H9 (cell line): ENCODE measurements at regions not wholly inside any gene's neighbourhood (a gene's known extent, or its start where the extent isn't known, plus 50 kb on each side); places are given as distances from the start of the nearest gene placed in this dataset.

ENCODE experiments used
- DNase-seq: peaks from one replicate; pipeline ENCODE4 v3.0.0-alpha.2; 2017
- H2AFZ ChIP-seq: one replicate; pipeline ENCODE4 v1.6.1; 2013; ENCODE audit warnings: mild to moderate bottlenecking, low read length, control low read depth, moderate library complexity
- H2AK5ac ChIP-seq: 2 replicates; pipeline ENCODE4 v1.6.1; 2013; ENCODE audit warnings: low read length, control low read depth, mixed read lengths; ENCODE audit not compliant: insufficient read length
- H2BK120ac ChIP-seq: one replicate; pipeline ENCODE4 v1.6.1; 2013; ENCODE audit warnings: low read depth, mild to moderate bottlenecking, low read length, control low read depth, inconsistent platforms; ENCODE audit not compliant: poor library complexity, severe bottlenecking
- H2BK12ac ChIP-seq: 2 replicates; pipeline ENCODE4 v1.6.1; 2013; ENCODE audit warnings: low read length, control low read depth, mixed read lengths, low read depth; ENCODE audit not compliant: insufficient read length
- H2BK15ac ChIP-seq: 2 replicates; pipeline ENCODE4 v1.6.1; 2013; ENCODE audit warnings: low read depth, low read length, control low read depth
- H2BK20ac ChIP-seq: one replicate; pipeline ENCODE4 v1.6.1; 2013; ENCODE audit warnings: low read depth, mild to moderate bottlenecking, low read length, control low read depth, inconsistent platforms; ENCODE audit not compliant: poor library complexity, severe bottlenecking
- H2BK5ac ChIP-seq: 2 replicates; pipeline ENCODE4 v1.6.1; 2013; ENCODE audit warnings: low read length, control low read depth, mixed read lengths; ENCODE audit not compliant: insufficient read length
- H3K14ac ChIP-seq: 2 replicates; pipeline ENCODE4 v1.6.1; 2013; ENCODE audit warnings: low read length, control low read depth; ENCODE audit not compliant: insufficient read depth
- H3K18ac ChIP-seq: 2 replicates; pipeline ENCODE4 v1.6.1; 2013; ENCODE audit warnings: low read depth, mild to moderate bottlenecking, mixed read lengths, low read length, control low read depth; ENCODE audit not compliant: insufficient read length
- H3K23ac ChIP-seq: 2 replicates; pipeline ENCODE4 v1.6.1; 2013; ENCODE audit warnings: low read length, control low read depth, mixed read lengths, low read depth; ENCODE audit not compliant: insufficient read length
- H3K23me2 ChIP-seq: 2 replicates; pipeline ENCODE4 v1.6.1; 2013; ENCODE audit warnings: low read depth, mild to moderate bottlenecking, mixed read lengths, low read length, control low read depth; ENCODE audit not compliant: insufficient read length, poor library complexity, severe bottlenecking
- H3K27ac ChIP-seq: 2 replicates; pipeline ENCODE4 v1.5.1; 2013; ENCODE audit warnings: low read length, control low read depth, mixed read lengths, low read depth; ENCODE audit not compliant: insufficient read length
- H3K27me3 ChIP-seq: 2 replicates; pipeline ENCODE4 v1.6.1; 2013; ENCODE audit warnings: low read length, control low read depth, inconsistent platforms; ENCODE audit not compliant: insufficient read depth
- H3K4ac ChIP-seq: 2 replicates; pipeline ENCODE4 v1.6.1; 2013; ENCODE audit warnings: low read depth, mild to moderate bottlenecking, control low read depth, inconsistent platforms, low read length, moderate library complexity
- H3K4me1 ChIP-seq: 2 replicates; pipeline ENCODE4 v1.6.1; 2013; ENCODE audit warnings: low read length, control low read depth, inconsistent platforms; ENCODE audit not compliant: insufficient read depth
- H3K4me2 ChIP-seq: 2 replicates; pipeline ENCODE4 v1.6.1; 2013; ENCODE audit warnings: low read length, control low read depth, mixed read lengths; ENCODE audit not compliant: insufficient read length, insufficient read depth
- H3K56ac ChIP-seq: 2 replicates; pipeline ENCODE4 v1.6.1; 2013; ENCODE audit warnings: low read depth, mild to moderate bottlenecking, mixed read lengths, low read length, control low read depth; ENCODE audit not compliant: insufficient read length
- H3K79me1 ChIP-seq: 2 replicates; pipeline ENCODE4 v1.6.1; 2013; ENCODE audit warnings: low read depth, mild to moderate bottlenecking, moderate library complexity, low read length, control low read depth, inconsistent platforms; ENCODE audit not compliant: insufficient read depth, poor library complexity, severe bottlenecking
- H3K79me2 ChIP-seq: 2 replicates; pipeline ENCODE4 v1.6.1; 2013; ENCODE audit warnings: low read length, control low read depth, inconsistent platforms; ENCODE audit not compliant: insufficient read depth
- H3K9ac ChIP-seq: 2 replicates; pipeline ENCODE4 v1.6.1; 2013; ENCODE audit warnings: low read length, control low read depth, mixed read lengths; ENCODE audit not compliant: insufficient read length; ENCODE audit errors: extremely low read depth
- H3K9me3 ChIP-seq: one replicate; pipeline ENCODE4 v1.6.1; 2013; ENCODE audit warnings: low read depth, low read length, inconsistent platforms; ENCODE audit not compliant: control insufficient read depth
- H3T11ph ChIP-seq: one replicate; pipeline ENCODE4 v1.6.1; 2013; ENCODE audit warnings: mild to moderate bottlenecking, low read length, control low read depth, inconsistent platforms
- H4K20me1 ChIP-seq: one replicate; pipeline ENCODE4 v1.6.1; 2013; ENCODE audit not compliant: control insufficient read depth, insufficient read length, insufficient read depth
- H4K5ac ChIP-seq: 2 replicates; pipeline ENCODE4 v1.6.1; 2013; ENCODE audit warnings: low read depth, mild to moderate bottlenecking, mixed read lengths, low read length, control low read depth; ENCODE audit not compliant: insufficient read length
- H4K8ac ChIP-seq: replicated peaks from 2 replicates; pipeline ENCODE4 v1.6.1; 2013; ENCODE audit warnings: low read length, control low read depth, mixed read lengths, low read depth; ENCODE audit not compliant: insufficient read length
- H4K91ac ChIP-seq: 2 replicates; pipeline ENCODE4 v1.6.1; 2013; ENCODE audit warnings: low read depth, mild to moderate bottlenecking, moderate library complexity, mixed read lengths, low read length, control low read depth; ENCODE audit not compliant: insufficient read length
- H3K27ac Mint-ChIP-seq, 3 experiments: 2 replicates in 2 of 3; 3 replicates in 1 of 3; pipeline ENCODE4 v1.8.0; 2020 to 2021; ENCODE audit warnings: mixed read lengths in 3 of 3, mild to moderate bottlenecking in 1 of 3, moderate library complexity in 1 of 3
- H3K27me3 Mint-ChIP-seq: 2 replicates; pipeline ENCODE4 v1.8.0; 2021; ENCODE audit warnings: low read depth, mild to moderate bottlenecking, moderate library complexity, mixed read lengths
- H3K36me3 Mint-ChIP-seq, 3 experiments: 2 replicates in 2 of 3; 3 replicates in 1 of 3; pipeline ENCODE4 v1.8.0; 2020 to 2021; ENCODE audit warnings: low read depth in 3 of 3, mixed read lengths in 3 of 3; ENCODE audit not compliant: insufficient read depth in 1 of 3
- H3K4me1 Mint-ChIP-seq, 2 experiments: 2 replicates each; pipeline ENCODE4 v1.8.0; 2020; ENCODE audit warnings: mixed read lengths in 2 of 2
- H3K4me3 Mint-ChIP-seq, 2 experiments: 2 replicates in 1 of 2; 3 replicates in 1 of 2; pipeline ENCODE4 v1.8.0; 2020 to 2021; ENCODE audit warnings: mild to moderate bottlenecking in 2 of 2, mixed read lengths in 2 of 2, moderate library complexity in 1 of 2
- H3K9me3 Mint-ChIP-seq, 2 experiments: 2 replicates in 1 of 2; 3 replicates in 1 of 2; pipeline ENCODE4 v1.8.0; 2020; ENCODE audit warnings: mild to moderate bottlenecking in 2 of 2, mixed read lengths in 2 of 2, moderate library complexity in 1 of 2
- CTCF ChIP-seq: fragments of 200-600 bp; sonication (generic); conservative IDR thresholded peaks from 3 replicates; pipeline ENCODE4 v1.8.0; 2021; ENCODE audit warnings: antibody characterized with exemption, mild to moderate bottlenecking
- WGBS: extraction: QIAGEN DNeasy Blood & Tissue Kit; methylation state at CpG from one replicate; pipeline ENCODE4 v1.1.7; 2013; ENCODE audit warnings: missing lambda C conversion rate, low lambda C conversion rate, mixed read lengths; ENCODE audit not compliant: insufficient read length; ENCODE audit errors: extremely low coverage; 5-methylcytosine and 5-hydroxymethylcytosine counted together

- TF ChIP-seq CTCF: no peak
- Histone ChIP-seq H3T11ph (no peak overlapping the region), H3K27me3 (no peaks in the 10 kb centered on the region), H3K23me2 (no peaks in the 10 kb centered on the region), H3K79me1 (no peaks in the 10 kb centered on the region), H4K8ac (no peak overlapping the region), H3K9ac (no peak overlapping the region), H2BK120ac (no peak overlapping the region), H3K56ac (no peak overlapping the region), H3K23ac (no peak overlapping the region), H3K4ac (no peak overlapping the region), H3K4me2 (no peak overlapping the region), H2AFZ (no peak overlapping the region), H3K4me1 (0 out of 2 replicates have a peak, but pooled peaks cover 3% of the 10 kb centered on the region), H2BK20ac (no peak overlapping the region), H4K20me1 (peaks cover 4% of the 10 kb centered on the region), H4K5ac (no peak overlapping the region), H4K91ac (no peak overlapping the region), H2AK5ac (no peak overlapping the region), H3K27ac (no peak overlapping the region), H3K14ac (no peak overlapping the region), H2BK12ac (no peak overlapping the region), H3K9me3 (no peaks in the 10 kb centered on the region), H3K18ac (no peak overlapping the region), H2BK15ac (no peak overlapping the region), H3K79me2 (peaks cover 3% of the 10 kb centered on the region; the same call in 1 of the 2 replicates), H2BK5ac (no peak overlapping the region)
- Mint-ChIP-seq H3K9me3 (no peaks in the 10 kb centered on the region; a peak in 1 of 5 replicates), H3K4me1 (peaks cover 23 to 38% of the 10 kb centered on the region in 2 experiments), H3K27me3 (no peaks in the 10 kb centered on the region; the same call in 1 of the 2 replicates), H3K4me3 (no peak overlapping the region), H3K27ac (peak overlapping the region in 2 of 3 experiments; percentile 8 to 12; a peak in 5 of 7 replicates), H3K36me3 (peaks cover 0 to 2% (median 0%) of the 10 kb centered on the region in 3 experiments; a peak in 1 of 7 replicates)
- DNase-seq: no peak
- no CpG with 5 or more reads among the region's 15 CpGs for WGBS
These were observed 300.6 kb downstream of the SEC14L1 start for GRCh38 chr17:77441130-77441920.
